ENCODE measurements at regions not wholly inside any gene's neighbourhood (a gene's known extent, or its start where the extent isn't known, plus 50 kb on each side); places are given as distances from the start of the nearest gene placed in this dataset.

GRCh38 chr10:131692686-131693334 lies 208.0 kb upstream of the PPP2R2D start:
- TF ChIP-seq GATA2 (IDR thresholded peaks at IDR 0.05; ENCODE audit: low read depth, low read length) (no peak), GATA3 (IDR thresholded peaks at IDR 0.05; ENCODE audit: low read depth, low read length) (no peak)

Data from SH-SY5Y (cell line).